CD4-positive, alpha-beta T cell treated with Interleukin-6 for 4 hours (primary cell): ENCODE measurements at regions not wholly inside any gene's neighbourhood (a gene's known extent, or its start where the extent isn't known, plus 50 kb on each side); places are given as distances from the start of the nearest gene placed in this dataset.

Source experiments
- DNase-seq: peaks from one replicate; pipeline ENCODE4 v3.0.0-alpha.2; 2020; ENCODE audit warnings: mixed read lengths

- no peak for DNase-seq
Observed at GRCh38 chr20:60535211-60535610, 577.0 kb downstream of the CDH26 start.

GRCh38 chr20:60540591-60540990 is 582.4 kb downstream of the CDH26 start:
- no peak for DNase-seq

DNA sequence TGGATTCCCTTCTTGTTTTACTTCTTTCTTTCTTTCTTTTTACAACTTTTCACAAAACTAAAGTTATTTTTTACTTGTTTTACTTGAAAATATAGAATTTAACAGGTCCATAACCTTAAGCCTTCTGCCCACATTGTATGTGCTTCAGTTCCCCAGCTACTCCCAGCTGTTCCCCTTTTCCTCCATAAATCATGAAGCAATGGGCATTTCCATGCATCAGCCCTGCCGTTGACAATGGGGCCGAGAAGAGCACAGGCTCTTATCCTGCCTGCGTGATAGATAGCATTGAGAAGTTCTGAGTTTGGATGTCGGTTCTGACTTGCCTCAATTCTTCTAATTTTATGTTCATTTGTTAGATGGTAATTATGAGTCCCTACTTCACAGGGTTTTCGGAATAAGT is 583.8 kb downstream of the CDH26 start:
- no peak for DNase-seq

GRCh38 chr20:60543598-60543997 is 585.4 kb downstream of the CDH26 start:
- no peak for DNase-seq

DNA sequence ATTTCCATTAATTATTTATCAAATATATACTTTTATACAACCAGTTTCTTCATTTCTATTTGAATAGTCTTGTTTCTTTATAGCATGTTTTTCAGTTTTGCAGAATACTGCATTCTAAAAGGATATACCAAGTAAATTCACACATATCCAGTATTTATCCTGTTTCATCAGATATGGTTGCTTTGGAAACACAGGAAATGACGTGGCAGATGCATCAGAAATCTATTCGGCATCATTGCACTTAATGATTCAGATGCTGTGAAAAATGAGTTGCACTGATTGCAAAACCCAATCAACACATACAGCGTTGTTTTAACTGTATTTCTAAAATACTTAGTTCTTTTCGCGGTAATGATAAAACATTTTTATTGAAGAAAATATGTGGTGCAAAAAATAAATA is 594.9 kb downstream of the CDH26 start:
- DNase-seq = no peak

DNA sequence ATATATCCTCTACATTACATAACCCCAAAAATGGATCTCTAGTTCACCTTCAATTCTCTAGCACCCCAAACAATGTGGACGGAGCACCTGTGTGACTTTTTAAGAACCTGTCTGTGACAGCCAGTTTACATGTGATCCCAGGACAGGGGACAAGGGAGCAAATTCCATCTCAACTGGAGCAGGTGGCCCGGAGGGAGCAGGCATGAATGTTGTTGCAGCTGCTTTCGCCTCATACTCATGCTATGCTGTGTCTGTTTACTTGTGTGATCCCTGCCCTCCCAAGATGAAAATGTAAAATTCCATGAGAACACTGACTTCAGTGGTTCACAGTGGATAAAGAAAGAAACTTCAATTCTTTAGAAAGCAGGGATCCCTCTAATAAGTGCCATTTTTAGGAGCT is 600.3 kb downstream of the CDH26 start:
- no peak for DNase-seq

DNA sequence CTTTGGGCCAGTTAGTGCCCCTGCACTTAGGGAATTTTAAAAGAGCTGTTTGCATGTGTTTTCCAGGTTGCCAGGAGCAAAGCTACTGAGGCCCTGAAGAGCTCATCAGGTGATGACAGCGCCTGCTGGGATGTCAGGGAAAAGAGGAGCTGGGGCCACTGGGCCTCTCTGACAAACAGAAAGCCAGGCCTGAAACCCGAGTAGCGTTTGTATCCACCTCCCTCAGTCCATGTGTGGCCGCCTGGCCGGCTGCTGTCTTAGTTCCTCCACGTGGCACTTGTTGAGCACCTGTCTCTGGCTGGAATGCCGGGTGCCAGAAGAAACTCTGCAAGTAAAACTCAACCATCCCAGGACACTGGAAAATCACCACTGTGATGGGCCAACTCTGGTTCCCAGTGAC is 601.2 kb downstream of the CDH26 start:
- DNase-seq = no peak

DNA sequence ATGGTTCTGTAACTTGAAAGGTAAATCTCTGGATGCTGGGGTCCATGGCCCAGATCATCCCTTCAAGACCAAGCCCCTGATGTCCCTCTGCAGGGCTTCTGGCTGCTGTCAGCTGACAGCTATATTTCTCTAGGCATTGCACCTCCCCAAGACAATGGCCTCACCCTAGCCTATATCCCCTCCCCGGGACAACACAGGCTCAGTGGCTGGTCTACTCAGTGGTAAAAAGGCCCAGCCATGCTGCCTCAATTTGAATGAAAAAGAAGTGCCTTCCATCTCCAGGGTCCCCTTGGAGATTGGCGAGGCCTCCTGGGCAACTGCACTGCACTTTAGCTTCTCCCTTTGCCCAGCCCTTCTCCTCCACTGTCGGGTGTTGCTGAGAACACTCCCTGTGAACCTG is 602.8 kb downstream of the CDH26 start:
- no peak for DNase-seq

- DNase-seq = no peak
Observed at GRCh38 chr20:60565083-60565482, 606.9 kb downstream of the CDH26 start.

- no peak for DNase-seq
Observed at GRCh38 chr20:60565551-60565950, 607.3 kb downstream of the CDH26 start.

GRCh38 chr20:60569116-60569515 is 610.9 kb downstream of the CDH26 start:
- DNase-seq = no peak

DNA sequence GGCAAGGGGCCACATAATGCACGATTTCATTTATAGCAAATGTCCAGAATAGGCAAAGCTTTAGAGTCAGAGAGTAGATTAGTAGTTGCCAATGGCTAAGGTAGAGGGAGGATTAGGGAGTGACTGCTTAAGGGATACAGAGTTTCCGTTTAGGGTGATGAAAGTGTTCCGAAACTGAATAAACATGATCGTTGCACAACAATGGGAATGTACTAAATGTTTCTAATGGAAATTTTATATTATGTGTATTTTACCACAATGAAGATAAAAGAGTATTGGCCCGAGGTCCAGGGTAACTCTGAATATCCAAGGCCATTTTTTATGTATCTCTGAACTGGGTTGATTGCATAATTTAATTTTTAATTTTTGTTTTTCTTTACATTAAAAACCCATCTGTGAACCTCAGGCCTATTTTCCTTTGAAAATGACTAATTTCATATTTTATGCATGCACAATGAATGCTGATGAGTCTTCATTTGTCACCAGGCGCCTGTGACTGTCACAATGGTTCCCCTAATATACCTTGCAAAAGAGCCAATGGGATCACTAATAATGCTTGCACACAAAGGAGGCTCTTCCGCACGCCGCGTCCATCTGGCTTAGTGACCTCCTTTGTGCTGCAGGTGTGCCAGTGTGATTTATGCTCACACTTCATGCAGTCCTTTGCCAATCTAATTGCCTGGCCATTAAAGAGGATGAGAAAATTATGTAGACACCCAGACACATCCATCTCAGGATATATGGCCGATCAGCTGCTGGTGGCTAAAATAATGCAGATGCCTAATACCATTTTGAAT is 612.5 kb downstream of the CDH26 start:
- no peak for DNase-seq

DNA sequence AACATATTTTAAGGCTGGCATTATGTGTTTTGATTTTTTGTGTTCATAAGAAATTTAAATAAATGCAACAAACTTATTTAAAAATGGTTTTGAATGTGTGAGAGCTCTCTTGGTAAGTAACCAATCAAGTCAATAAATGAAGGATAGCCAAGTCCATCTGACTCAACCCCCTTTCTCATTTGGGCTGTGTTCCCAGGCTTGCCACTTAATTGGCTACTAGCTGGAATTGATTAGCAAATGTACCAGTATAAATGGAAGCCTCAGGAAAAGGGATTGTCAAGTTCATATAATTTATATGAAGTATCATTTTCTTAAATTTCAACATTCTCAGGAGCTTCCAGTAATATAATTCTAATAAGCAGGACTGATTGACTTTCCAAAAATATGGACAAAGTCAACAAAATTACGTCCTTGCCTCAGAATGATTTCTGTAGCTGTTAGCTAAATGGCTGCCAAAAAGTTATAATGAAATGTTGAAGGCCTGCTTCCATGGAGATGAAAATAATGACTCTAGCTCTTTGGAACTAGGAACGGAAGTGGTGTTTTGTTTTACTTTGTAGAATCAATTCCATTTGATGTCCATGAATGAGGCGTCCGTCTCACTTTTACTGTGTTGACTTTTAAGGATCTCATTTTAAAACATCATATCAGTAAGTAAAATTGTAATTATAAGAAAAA is 614.9 kb downstream of the CDH26 start:
- no peak for DNase-seq

DNA sequence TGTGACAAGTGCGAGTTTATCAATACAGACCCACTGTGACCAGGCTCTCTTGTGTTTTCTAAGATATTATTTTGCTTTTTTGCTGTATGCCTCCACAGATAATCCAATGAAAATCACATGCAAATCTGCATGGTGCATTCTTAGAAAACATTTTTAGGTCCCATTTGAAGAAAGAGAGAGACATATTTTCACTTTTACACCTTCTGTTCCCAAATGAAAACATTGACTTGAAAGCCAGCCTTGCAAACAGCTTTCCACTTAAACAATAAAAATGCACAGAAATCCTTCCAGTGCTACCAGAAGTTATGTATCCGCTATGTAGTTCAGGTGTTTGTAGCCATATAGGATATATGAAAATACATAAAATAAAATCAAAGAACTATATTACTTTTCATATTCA is 618.0 kb downstream of the CDH26 start:
- no peak for DNase-seq

DNA sequence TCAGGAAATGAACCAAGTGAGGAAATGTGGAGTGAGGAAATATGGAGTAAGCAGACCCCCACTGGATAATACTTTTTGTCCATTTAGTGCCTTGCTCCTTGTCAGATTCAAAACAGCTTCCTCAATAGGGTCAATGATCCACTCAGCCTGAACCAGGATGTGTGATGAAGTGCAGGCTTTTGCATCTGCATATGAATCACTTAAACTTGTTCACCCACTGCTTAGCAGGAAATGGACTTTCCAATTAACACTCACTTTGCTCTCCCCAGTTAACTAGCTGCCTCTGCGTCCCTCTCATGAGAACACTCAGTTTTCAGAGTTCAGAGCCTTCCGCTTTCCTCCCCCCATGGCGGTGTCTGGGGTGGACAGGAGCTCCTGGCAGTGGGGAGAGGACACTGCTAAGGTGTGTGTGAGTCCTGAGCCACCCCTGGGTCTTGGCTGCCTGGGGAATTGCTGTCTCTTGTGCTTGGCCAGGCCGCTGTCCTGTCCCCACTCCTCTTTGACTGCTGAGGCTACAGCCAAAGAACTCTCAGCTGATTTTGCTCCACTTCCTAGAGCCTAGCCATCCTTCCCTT is 621.8 kb downstream of the CDH26 start:
- DNase-seq = no peak

GRCh38 chr20:60581606-60582115 is 623.4 kb downstream of the CDH26 start:
- no peak for DNase-seq

DNA sequence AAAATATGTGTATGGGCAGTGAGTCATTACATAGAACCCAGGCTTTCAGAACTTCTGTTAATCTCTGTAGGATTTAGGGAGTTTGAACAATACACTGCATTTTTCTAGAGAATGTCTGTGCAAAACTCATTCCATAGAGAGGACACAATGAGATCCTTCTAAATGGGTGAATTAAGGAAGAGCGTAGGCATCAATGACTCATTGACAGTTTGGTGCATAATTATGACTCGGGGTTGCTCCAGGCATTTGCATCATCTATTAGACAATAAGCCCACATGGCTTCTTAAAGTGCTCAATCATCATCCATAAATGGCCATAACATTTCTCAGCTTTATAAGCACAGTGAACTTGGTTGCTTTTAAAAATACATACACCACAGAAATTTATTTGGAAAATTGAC is 625.5 kb downstream of the CDH26 start:
- DNase-seq = no peak

- DNase-seq = no peak
Observed at GRCh38 chr20:60584221-60584620, 626.0 kb downstream of the CDH26 start.

- no peak for DNase-seq
Observed at GRCh38 chr20:60585651-60586050, 627.4 kb downstream of the CDH26 start.

- no peak for DNase-seq
Observed at GRCh38 chr20:60586269-60587050, 628.2 kb downstream of the CDH26 start.

DNA sequence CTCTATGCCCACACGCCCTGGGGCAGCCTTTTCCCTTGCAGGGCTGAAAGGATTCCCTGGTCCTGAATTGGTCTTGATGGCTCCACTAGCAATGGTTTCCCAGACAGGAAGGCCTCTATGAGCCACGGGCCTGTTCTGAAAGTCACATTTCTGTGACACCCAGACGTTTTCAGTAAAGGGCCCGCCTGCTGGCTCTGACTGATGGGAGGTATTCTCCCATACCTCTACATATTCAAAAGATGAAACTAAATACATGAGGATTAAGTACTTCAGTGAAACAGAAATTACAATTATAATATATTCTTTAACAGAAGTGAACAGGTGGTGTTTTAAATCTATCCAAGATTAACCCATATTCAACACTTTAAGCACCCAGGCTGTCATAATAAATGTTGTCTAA is 629.8 kb downstream of the CDH26 start:
- DNase-seq = no peak

GRCh38 chr20:60589623-60590022 is 631.4 kb downstream of the CDH26 start:
- DNase-seq = no peak

DNA sequence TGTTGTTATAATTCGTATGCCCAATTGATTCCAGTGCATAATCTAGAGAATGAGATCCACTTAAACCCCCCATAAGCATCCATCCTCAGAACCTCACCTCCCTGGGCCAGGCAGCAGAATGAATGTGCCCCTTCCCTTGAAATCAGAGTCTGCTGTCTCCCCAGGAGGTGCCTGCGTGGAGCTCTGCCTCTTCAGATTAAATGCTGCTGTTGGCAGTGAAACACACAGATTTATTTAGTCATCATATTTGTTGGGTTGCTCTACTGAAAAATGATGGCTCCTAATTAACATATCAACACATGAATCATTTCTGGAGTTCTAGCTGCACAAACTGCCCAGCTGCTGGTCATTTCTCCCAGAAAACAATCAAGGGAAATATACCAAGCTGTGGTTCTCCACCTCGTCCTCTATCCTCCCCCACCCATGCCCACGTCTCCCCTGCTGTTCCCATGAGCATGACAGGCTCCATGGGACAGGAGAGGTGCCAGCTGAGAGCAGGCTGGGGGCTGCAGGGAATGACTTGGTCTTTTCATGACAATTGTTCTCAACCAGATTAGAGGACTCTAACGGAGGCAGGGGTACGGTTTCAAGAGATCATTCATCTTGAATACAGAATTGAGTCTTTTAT is 633.1 kb downstream of the CDH26 start:
- no peak for DNase-seq
